ENCODE measurements at regions not wholly inside any gene's neighbourhood (a gene's known extent, or its start where the extent isn't known, plus 50 kb on each side); places are given as distances from the start of the nearest gene placed in this dataset.
"Not testable (repeated sequence)": the region's sequence is repeated elsewhere in the genome, so short reads cannot be mapped to it uniquely, and the experiment has no call there.

DNA sequence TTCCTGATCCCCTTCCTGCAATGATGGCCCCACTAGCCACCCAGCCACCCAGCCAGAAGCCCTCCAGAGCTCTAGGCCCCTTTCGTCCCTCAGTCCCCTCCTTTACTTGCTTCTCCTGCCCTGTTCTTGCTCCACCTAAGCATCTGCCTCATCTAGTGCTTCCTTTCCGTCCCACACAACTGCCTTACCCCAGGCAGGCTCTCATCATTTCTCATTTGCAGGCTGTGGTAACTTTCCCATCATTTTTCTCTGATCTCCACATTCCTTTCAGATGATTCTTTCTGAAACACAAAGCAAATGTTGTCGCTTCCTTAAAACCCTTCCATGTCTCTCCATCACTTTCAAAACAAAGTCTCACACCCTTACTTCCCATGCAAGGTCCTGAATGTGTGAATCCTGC lies 459.8 kb downstream of the METTL4 start:
- DNase-seq (ENCODE audit: low read depth in 2 of 2) = no peak

DNA sequence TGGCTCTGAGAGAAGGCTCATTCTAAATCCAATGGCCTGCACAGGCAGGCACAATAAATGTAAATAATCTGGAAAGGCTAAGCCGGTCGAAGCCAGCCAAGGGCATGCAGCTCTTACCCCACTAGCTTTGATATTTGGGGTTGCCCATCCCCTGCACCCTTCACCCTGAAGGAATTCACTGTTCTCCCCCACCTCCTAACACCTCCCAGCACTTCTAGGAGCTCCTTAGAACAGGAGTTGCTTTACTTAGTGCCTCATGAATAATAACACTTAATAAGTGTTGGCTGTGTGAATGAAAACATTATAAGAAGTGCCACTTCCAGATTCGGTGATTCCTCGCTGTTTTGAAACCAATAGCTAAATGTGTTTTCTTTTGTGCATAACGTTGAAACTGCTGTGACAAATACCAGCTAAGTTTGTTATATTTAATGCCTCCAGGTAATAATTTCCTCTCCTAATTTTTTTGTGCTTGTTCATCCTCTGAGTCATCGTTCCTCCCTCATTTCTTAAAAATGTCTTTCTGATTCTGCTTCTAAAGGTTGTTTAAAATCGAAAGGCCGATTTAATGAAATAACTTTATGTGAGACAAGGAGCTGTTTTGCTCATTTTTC lies 458.8 kb downstream of the METTL4 start:
- no peak for DNase-seq (ENCODE audit: low read depth in 2 of 2)

DNA sequence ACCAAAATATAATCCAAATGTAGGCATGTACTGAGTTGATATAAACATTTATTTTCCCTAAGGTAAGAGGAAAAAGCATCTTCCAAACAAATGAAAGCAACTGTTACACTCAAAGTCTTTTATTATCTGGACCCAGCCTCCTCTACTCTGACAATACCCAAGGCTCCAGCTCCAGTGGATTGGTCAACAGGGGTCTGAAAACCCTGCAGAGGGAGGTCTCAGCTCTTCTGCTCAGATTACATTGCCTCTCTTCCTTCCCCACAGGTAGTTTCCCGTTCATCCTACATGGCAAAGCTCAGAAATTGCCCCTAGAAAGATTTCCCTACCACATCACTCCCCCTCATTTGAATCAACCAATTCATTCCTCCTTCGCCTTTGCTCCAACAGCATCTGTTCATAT lies 457.0 kb downstream of the METTL4 start:
- no peak for DNase-seq (ENCODE audit: low read depth in 2 of 2)

DNA sequence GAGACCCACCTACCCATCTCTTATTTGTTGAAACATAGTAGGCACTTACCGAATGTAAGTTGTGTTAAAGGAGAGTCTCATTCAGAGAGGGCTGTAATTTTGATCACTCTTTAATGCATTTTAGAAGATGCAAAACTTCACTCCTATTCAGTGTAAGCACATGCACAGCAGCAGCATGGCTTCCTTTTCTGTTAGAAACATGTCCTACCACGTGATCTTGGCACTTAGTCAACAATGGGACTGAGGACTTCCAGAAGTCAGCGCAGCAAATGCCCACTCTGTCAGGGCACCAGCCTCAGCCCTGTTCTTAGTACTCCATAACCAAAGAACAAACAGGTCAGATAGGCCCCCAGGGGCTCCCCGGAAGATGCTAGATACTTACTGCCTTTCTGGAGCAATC lies 456.5 kb downstream of the METTL4 start:
- DNase-seq (ENCODE audit: low read depth in 2 of 2) = no peak

DNA sequence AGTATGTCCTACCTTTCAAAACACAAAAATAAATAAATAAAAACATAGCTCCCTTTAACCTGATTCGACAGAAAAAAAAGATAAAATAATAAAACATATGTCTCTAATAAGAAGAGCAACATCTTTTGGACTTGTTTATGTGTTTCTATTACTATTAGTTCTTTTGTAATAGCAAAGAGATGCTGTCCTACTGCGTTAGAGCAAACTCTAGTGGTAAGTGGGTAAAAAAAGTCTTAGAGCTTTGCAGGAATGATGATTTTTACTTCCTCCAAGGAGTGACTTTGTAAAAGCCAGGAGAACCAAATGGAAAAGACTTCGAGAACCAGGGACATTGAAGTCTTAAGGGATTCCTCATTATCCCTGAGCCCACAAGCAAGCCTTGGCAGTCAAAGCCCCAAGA lies 450.1 kb downstream of the METTL4 start:
- no peak for DNase-seq (ENCODE audit: low read depth in 2 of 2)

DNA sequence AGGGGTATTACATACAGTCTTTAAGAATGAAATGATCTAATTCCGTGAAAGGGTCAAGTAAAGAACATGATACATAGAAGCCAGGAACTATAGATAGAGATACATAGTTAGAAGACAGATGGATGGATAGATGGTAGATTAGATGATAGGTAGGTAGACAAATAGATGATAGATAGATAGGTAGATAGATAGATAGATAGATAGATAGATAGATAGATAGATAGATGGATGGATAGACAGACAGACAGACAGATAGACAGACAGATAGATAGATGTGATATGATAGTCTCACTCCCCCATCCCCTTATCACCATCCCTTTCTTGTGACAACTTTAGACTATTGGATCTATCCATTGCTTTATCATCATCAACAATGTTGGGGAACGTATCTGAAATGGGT lies 448.2 kb downstream of the METTL4 start:
- DNase-seq (ENCODE audit: low read depth in 2 of 2) = no peak

DNA sequence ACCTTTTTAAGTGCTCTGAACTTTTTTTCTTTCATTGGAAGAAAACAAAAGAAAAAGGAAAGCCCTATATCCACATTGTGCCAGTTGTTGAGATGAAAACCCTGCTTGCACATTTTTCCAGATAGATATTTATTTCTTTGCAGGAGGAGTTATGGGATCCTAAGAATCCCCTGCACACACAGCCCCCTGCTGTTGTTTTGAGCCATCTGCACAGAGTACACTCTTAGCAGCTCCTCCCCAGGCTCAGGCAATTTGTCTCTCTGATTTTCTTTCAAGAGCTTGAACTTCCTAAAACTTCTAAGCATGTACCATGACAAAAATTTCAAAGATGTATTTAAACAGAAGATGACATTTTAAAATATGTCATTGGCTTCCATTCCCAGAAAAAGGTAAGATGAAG lies 436.9 kb downstream of the METTL4 start:
- DNase-seq (ENCODE audit: low read depth in 2 of 2) = no peak

DNA sequence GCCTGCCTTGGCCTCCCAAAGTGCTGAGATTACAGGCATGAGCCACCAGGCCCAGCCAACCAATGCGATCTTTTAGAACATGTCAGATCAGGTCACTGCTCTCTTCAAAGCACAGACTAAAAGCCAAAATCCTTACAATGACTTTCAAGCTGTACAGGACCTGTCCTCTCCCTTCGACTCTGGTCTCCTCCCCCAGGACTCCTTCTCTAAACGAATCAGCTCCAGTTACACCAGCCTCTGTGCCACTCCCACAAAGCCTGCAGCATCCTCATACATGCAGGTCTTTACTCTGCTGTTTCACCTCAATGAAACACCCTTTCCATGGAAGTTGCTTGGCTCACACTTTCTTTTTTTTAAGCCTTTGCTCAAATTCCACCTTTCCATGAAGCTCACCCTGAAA lies 436.0 kb downstream of the METTL4 start:
- DNase-seq (ENCODE audit: low read depth in 2 of 2) = no peak

DNA sequence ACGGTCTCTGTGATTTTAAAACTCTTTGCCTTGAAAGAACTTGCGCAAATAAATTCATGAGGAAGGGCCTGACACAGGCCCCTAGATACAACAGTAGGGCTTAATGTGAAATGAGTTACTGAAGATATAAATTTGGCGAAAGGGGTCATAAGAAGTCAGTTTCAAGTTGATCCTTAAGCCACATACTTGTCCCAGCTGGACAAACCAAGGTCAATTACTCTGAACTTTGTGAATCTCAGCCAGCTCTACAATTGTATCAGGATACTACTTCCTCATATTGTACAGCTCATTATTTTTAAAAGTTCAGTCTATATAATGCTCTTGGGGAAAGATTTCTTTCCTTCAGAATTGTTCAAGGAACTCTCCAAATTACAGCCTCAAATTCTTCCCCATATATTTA lies 432.8 kb downstream of the METTL4 start:
- DNase-seq (ENCODE audit: low read depth in 2 of 2) = no peak

DNA sequence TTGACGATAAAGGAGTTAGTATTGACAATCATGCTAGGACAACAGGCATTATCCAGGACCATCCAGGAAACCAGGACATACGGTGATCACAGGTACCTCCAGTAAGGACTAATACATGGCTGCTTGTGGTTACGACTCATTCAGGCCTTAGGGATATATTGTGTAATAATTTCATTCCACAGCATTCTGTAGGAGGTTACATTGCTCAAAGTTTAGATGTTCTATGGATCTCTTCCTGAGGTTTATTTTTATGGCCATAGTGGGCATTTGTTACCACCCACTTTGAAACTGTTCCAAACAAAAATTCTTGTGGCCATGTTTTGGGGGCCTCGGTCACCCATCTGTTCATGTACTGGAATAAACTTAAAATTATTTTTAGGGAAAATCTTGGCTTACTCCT lies 431.6 kb downstream of the METTL4 start:
- DNase-seq (ENCODE audit: low read depth in 2 of 2) = no peak

DNA sequence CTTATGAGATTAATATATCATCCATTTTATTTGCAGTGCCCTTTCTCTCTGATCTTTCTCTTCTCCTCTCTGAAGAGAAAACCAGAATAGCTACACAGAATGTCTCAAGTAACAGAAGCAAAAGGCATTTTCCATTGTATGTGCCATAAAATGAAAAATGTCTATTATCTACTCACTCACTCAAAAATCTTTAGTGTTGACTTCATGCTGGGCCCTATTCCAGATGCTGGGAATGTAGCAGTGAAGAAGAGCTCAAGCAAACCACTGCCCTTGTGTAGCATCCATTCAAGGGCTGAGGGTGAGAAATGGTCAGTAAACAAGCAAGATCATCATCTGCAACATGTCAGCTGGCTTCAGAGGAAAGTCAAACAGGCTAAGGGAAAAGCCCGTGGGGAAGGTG lies 427.7 kb downstream of the METTL4 start:
- DNase-seq (ENCODE audit: low read depth in 2 of 2) = no peak

DNA sequence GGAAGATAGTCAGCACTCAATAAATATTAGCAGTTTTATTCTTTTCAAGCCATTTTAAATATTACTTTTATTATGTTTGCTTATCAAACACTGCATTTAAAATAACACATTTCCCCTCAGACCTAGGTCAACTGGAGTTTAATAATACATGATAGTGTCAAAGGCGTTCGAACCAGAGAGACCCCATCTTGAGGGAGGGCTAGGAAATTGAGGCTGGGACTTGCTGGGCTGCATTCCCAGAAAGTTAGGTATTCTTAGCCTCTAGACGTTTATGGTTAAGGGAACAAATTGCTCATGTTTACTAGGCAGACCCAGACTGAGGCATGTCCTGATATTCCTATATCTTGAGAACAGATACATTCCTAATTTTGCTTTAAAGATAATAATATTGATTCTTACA lies 426.5 kb downstream of the METTL4 start:
- DNase-seq (ENCODE audit: low read depth in 2 of 2) = no peak

DNA sequence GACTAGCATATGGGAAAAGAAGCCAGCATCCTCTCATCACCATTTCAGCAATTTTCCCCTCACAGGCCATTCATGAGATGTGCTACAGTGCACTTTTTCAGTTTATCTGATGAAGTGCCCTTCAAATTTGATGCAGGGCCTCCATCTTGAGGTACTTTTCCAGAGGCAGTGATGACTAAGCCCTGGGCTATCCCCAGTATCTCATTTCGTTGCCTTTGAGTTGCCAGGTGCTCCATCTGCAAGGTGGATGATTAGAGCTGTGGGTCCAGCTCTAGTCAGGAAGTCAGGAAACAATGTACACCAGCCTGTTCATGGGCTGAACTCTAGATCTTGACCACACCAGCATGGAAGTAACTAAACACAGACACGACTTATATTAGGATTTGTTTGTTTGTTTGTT lies 425.2 kb downstream of the METTL4 start:
- no peak for DNase-seq (ENCODE audit: low read depth in 2 of 2)

DNA sequence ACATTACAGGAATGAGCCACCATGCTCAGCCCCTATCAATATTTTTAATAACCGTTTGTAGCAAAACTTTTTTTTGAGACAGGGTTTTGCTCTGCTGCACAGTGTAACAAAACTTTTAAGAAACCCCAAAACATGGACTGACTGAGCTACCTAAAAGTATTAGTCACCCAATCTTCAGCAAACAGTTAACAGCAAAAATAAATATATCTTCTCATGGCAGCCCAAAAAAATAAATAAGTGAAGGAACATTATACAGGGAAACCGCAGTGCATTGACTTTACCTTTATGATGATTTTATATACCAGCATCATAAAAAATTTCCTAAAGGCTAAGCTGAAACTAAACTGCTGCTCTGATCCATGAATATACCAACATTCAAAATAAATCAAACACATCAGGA lies 424.6 kb downstream of the METTL4 start:
- DNase-seq (ENCODE audit: low read depth in 2 of 2) = no peak

DNA sequence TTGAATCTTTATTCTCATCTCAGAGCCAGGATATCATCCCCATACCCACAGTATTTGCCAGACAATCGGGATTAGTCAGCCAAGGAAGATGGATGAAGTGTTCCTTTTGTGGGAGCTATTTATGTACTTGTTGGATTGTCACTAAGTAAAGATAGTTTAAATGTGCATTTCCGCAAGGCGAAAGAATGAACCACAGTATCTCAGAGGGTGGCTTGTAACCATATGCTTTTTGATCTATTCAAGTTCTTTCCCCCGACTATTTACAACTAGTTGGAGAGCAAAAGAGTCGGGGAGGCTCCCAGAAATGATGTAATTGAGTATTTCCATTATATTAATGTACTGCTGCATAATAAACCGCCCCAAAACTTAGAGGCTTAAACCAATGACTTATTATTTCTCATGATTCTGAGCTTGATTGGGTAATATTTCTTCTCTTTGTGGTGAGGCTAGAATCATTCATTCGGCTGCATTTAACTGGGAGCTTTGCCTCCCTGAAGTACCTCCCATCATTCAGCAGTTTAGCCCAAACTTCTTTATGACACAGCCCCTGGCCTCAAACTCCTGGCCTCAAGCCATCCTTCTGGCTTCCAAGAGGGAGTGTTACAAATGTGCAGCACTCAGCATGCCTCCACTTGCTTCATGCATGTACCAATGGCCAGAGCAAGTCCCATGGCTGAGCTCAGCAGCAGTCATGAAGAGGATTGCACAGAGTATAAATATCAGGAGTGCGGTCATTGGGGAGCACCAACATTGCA lies 423.7 kb downstream of the METTL4 start:
- DNase-seq (ENCODE audit: low read depth in 2 of 2) = no peak

DNA sequence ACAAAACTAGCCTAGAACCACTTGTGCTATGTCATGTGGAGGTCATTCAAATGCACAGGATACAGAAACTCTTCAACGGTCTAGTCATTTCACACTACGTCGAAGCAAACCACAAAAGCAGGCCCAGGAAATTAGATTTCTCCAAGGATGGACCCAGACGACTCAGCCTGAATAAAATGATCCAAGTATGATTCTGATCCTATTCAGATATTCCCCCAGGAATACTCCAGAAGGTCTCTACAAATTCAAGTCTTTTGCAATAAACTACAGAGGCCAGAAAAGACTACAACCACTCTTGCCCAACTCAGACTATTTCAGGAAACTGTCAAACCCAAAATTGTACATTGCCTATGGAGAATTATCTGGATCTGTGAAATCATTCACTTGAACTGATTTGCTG lies 422.5 kb downstream of the METTL4 start:
- no peak for DNase-seq (ENCODE audit: low read depth in 2 of 2)

DNA sequence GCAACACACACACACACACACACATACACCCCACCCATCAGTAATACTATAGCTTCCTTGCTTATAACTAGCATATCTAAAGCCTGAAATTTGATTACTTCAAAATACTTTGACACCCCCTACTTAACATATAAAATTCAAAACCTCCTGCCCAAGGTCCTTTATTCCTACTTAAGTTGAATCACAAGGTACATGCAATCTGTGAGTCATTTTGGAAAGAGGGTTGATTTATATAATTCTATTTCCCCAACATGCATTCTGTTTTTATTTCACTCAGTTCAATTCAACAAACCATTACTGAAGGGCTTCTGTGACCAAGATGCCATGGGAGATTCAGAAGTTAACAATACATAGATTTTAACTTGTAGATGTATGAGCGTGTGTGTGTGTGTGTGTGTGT lies 420.7 kb downstream of the METTL4 start:
- DNase-seq (ENCODE audit: low read depth in 2 of 2) = no peak

DNA sequence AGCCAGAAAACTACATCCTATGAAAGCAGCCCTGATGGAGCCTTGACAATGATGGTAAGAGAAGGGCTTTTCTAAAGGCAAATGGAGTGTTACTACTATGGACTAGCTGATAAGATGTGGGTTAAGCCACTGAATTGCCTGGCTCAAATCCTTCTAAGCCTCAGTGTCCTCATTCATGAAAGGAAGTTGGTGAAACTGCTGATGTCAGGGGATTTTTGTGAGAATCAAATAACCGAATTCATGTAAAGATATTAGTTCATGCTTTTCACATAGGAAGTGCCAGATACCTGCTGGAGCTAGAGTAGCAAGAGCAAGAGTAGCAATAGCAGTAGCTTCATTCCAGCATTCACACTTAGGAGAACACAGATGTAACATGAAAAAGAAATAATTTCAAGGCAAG lies 417.0 kb downstream of the METTL4 start:
- DNase-seq (ENCODE audit: low read depth in 2 of 2) = no peak

DNA sequence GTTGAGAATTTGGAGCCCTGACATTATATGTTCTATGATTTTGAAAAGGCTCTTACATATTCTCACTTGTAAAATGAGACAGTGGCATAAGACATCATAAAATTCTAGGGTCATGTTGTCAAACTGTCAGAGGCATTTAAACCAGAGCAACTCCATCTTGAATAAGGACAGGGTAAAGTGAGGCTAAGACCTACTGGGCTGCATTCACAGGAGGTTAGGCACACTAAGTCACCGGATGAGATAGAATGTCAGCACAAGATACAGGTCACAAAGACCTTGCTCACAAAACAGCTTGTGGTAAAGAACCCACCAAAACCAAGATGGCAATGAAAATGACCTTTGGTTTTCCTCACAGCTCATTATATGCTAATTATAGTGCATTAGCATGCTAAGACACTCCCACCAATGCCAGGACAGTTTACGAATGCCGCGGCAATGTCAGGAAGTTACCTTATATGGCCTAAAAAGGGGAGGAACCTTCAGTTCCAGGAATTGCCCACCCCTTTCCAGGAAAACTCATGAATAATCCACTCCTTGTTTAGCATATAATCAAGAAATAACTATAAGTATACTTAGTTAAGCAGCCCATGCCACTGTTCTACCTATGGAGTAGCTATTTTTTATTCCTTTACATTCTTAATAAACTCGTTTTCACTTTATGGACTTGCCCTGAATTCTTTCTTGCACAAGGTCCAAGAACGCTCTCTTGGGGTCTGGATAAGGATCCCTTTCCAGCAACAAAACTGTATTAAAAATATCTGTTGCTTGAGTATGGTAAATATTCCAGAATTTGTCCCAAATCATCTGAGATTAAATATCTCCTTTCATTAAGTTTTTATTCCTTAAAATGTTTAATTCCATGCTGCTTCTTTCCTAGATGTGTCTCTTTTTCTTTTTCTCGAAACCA lies 406.4 kb downstream of the METTL4 start:
- DNase-seq (ENCODE audit: low read depth in 2 of 2) = no peak

DNA sequence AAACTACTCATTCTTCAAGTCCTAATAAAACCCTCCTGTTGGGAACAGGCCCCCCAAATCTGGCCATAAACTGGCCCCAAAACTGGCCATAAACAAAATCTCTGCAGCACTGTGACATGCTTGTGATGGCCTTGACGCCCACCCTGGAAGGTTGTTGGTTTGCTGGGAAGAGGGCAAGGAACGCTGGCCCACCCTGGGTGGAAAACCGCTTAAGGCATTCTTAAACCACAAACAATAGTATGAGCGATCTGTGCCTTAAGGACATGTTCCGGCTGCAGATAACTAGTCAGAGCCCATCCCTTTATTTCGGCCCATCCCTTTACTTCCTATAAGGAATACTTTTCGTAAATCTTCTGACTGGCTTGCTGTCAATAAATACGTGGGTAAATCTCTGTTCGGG lies 404.4 kb downstream of the METTL4 start:
- DNase-seq (ENCODE audit: low read depth in 2 of 2) = not testable (repeated sequence)

DNA sequence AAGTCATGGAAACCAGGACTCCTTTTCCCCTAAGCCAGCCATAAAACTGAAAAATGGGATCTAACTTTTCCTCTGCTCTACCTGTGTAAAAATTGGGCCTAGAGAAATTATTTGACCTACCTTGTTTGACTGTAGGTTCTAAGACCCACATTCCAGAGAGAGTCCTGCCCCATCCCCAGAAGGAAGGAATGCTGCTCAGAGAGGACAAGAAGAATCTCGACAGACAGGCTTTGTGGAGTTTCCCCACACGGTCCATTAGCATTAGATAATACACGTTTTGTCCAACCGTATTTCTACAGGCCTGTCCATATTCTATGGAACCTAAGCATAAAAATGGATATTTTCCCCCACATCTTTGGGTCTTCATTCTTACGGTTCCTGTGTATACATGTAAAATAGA lies 403.3 kb downstream of the METTL4 start:
- DNase-seq (ENCODE audit: low read depth in 2 of 2) = no peak

DNA sequence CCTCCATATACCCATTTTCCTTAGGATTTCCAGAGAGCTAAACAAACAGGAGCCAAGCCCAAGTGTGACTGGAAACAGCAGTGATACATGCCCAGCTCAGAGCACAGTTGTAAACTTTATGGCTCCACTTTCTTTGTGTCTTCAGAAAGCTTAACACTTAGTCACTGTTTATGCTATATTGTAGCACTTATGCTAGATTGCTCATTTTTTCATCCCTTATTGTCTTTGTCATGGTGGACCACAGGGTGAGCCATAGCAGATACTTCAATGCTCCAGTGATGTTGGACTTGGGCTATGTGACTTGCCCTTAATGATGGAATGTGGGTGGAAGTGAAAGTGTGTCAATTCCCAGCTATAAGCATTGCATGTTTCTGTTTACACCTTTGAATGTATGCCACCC lies 401.6 kb downstream of the METTL4 start:
- no peak for DNase-seq (ENCODE audit: low read depth in 2 of 2)
